ENCODE measurements at regions not wholly inside any gene's neighbourhood (a gene's known extent, or its start where the extent isn't known, plus 50 kb on each side); places are given as distances from the start of the nearest gene placed in this dataset.

DNA sequence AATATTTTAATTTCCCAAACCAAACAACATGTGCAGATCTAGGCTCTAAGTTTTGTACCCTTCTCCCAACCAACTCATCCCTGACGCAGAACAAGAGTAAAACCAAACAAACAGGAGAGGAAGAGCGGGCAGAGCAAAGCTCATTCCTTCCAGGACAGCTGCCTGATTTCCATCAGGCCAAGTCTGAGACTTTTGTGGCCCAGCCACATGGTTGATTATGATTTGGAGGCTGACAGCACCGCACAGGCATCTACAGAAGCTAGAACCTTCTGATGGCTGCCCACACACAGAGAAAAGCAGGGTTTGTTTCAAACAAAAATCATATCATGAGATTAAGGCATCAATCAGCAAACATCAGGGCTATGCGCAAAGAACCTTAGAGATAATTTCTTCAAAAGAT is 262.6 kb downstream of the TNS1 start:
- Histone ChIP-seq H3K4me2 (ENCODE audit: low read length) (no peak overlapping the region), H2AFZ (ENCODE audit: insufficient read depth, low read length, poor library complexity) (no peak overlapping the region), H3K79me1 (ENCODE audit: low read length) (no peaks in the 10 kb centered on the region), H3K27me3 (ENCODE audit: insufficient read depth, low read length) (no peaks in the 10 kb centered on the region), H3K9ac (ENCODE audit: low read length) (no peak overlapping the region), H3K23ac (ENCODE audit: low read length) (no peak overlapping the region), H3K36me3 (ENCODE audit: control insufficient read depth in 1 of 2, insufficient read depth in 2 of 2, low read length in 2 of 2) (no peaks in the 10 kb centered on the region), H2BK120ac (ENCODE audit: insufficient read depth, low read length, poor library complexity) (no peak overlapping the region), H3K4ac (ENCODE audit: low read depth, low read length) (no peak overlapping the region), H2AK5ac (ENCODE audit: low read length) (no peak overlapping the region), H3K4me3 (ENCODE audit: low read depth, low read length) (no peak overlapping the region), H3K18ac (ENCODE audit: low read length) (no peak overlapping the region), H3K27ac (ENCODE audit: low read depth, low read length) (no peak overlapping the region), H3K9me3 (ENCODE audit: insufficient read depth, low read depth, low read length) (no peaks in the 10 kb centered on the region), H4K8ac (ENCODE audit: low read depth, low read length) (no peak overlapping the region), H2BK12ac (ENCODE audit: low read length) (no peak overlapping the region), H3K4me1 (ENCODE audit: control insufficient read depth in 1 of 2, insufficient read depth in 2 of 2, low read length in 2 of 2) (peaks cover 4% of the 10 kb centered on the region in 2 experiments), H3K79me2 (ENCODE audit: control insufficient read depth, insufficient read depth, low read length, poor library complexity) (no peaks in the 10 kb centered on the region), H4K91ac (ENCODE audit: low read depth, low read length) (no peak overlapping the region), H2BK5ac (ENCODE audit: low read depth, low read length, poor library complexity) (no peak overlapping the region), H4K12ac (ENCODE audit: low read depth, low read length) (no peak overlapping the region), H3K14ac (ENCODE audit: low read length) (no peak overlapping the region)
- no CpG with 5 or more reads among the region's 4 CpGs for WGBS (ENCODE audit: extremely low coverage, insufficient coverage, insufficient read length)
- DNase-seq: no peak

DNA sequence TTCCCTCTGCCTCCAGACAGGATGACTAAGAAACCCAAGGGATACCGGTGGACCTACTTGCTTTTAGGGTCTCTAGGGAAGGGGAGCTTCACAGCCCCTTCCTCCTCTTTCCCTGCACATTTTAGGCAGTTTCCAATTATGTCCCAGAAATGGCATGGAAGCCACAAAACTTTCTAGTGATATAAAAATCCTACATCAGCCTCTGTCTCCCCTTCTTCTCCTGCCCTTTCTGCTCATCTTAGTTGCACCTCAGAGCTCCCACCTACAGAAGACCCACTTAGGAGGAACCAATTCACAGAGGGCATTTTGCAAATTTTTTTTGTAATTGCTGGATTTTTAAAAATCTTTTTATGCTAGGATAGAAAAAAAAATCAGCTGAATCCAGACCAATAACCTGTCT is 263.1 kb downstream of the TNS1 start:
- Histone ChIP-seq H3K79me1 (ENCODE audit: low read length) (no peaks in the 10 kb centered on the region), H4K8ac (ENCODE audit: low read depth, low read length) (no peak overlapping the region), H2BK12ac (ENCODE audit: low read length) (no peak overlapping the region), H2BK5ac (ENCODE audit: low read depth, low read length, poor library complexity) (no peak overlapping the region), H4K91ac (ENCODE audit: low read depth, low read length) (no peak overlapping the region), H3K27me3 (ENCODE audit: insufficient read depth, low read length) (no peaks in the 10 kb centered on the region), H3K36me3 (ENCODE audit: control insufficient read depth in 1 of 2, insufficient read depth in 2 of 2, low read length in 2 of 2) (no peaks in the 10 kb centered on the region), H2AK5ac (ENCODE audit: low read length) (no peak overlapping the region), H3K27ac (ENCODE audit: low read depth, low read length) (no peak overlapping the region), H3K18ac (ENCODE audit: low read length) (no peak overlapping the region), H2AFZ (ENCODE audit: insufficient read depth, low read length, poor library complexity) (no peak overlapping the region), H3K4me2 (ENCODE audit: low read length) (no peak overlapping the region), H3K79me2 (ENCODE audit: control insufficient read depth, insufficient read depth, low read length, poor library complexity) (no peaks in the 10 kb centered on the region), H3K9me3 (ENCODE audit: insufficient read depth, low read depth, low read length) (no peaks in the 10 kb centered on the region), H3K4ac (ENCODE audit: low read depth, low read length) (no peak overlapping the region), H3K14ac (ENCODE audit: low read length) (no peak overlapping the region), H3K4me3 (ENCODE audit: low read depth, low read length) (no peak overlapping the region), H4K12ac (ENCODE audit: low read depth, low read length) (no peak overlapping the region), H3K9ac (ENCODE audit: low read length) (no peak overlapping the region), H3K4me1 (ENCODE audit: control insufficient read depth in 1 of 2, insufficient read depth in 2 of 2, low read length in 2 of 2) (peaks cover 4% of the 10 kb centered on the region in 2 experiments), H2BK120ac (ENCODE audit: insufficient read depth, low read length, poor library complexity) (no peak overlapping the region), H3K23ac (ENCODE audit: low read length) (no peak overlapping the region)
- no peak for DNase-seq
- no CpG with 5 or more reads among the region's 1 CpG for WGBS (ENCODE audit: extremely low coverage, insufficient coverage, insufficient read length)

DNA sequence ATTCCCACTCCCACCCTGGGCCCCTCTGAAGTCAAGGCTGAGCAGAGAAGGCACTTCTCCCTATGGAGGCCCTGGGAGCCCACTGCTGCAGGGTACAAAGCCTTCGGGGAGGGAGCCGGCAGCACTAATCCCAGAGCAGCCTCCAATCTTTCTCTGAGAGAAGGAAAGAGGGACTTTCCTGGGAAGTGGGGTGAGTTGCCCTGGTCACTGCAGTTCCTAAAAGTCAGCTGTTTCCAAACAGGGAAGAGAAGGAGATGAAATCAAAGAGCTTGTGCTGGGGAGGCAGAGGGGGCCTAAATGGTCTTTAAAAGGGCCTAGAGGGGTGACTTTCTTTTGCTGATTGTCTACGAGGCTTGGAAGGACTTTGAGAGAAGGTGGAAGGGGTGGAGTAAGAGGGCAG is 264.7 kb downstream of the TNS1 start:
- H2AFZ ChIP-seq (ENCODE audit: insufficient read depth, low read length, poor library complexity): no peak overlapping the region
- H2BK12ac ChIP-seq (ENCODE audit: low read length): no peak overlapping the region
- H4K91ac ChIP-seq (ENCODE audit: low read depth, low read length): no peak overlapping the region
- H3K27me3 ChIP-seq (ENCODE audit: insufficient read depth, low read length): no peaks in the 10 kb centered on the region
- no peak overlapping the region for H3K4ac ChIP-seq (ENCODE audit: low read depth, low read length)
- no peak overlapping the region for H3K18ac ChIP-seq (ENCODE audit: low read length)
- no peak overlapping the region for H4K12ac ChIP-seq (ENCODE audit: low read depth, low read length)
- no peak overlapping the region for H3K14ac ChIP-seq (ENCODE audit: low read length)
- no peaks in the 10 kb centered on the region for H3K79me1 ChIP-seq (ENCODE audit: low read length)
- peaks cover 4% of the 10 kb centered on the region in 2 experiments for H3K4me1 ChIP-seq (ENCODE audit: control insufficient read depth in 1 of 2, insufficient read depth in 2 of 2, low read length in 2 of 2)
- no peaks in the 10 kb centered on the region for H3K36me3 ChIP-seq (ENCODE audit: control insufficient read depth in 1 of 2, insufficient read depth in 2 of 2, low read length in 2 of 2)
- no peak overlapping the region for H3K4me2 ChIP-seq (ENCODE audit: low read length)
- peaks cover 1% of the 10 kb centered on the region for H3K9me3 ChIP-seq (ENCODE audit: insufficient read depth, low read depth, low read length)
- no peak overlapping the region for H3K9ac ChIP-seq (ENCODE audit: low read length)
- no peak overlapping the region for H4K8ac ChIP-seq (ENCODE audit: low read depth, low read length)
- H3K23ac ChIP-seq (ENCODE audit: low read length): no peak overlapping the region
- H3K4me3 ChIP-seq (ENCODE audit: low read depth, low read length): no peak overlapping the region
- DNase-seq: no peak
- no peaks in the 10 kb centered on the region for H3K79me2 ChIP-seq (ENCODE audit: control insufficient read depth, insufficient read depth, low read length, poor library complexity)
- no CpG with 5 or more reads among the region's 3 CpGs for whole genome bisulfite sequencing (ENCODE audit: extremely low coverage, insufficient coverage, insufficient read length)
- H3K27ac ChIP-seq (ENCODE audit: low read depth, low read length): no peak overlapping the region
- H2AK5ac ChIP-seq (ENCODE audit: low read length): no peak overlapping the region
- no peak overlapping the region for H2BK120ac ChIP-seq (ENCODE audit: insufficient read depth, low read length, poor library complexity)
- no peak overlapping the region for H2BK5ac ChIP-seq (ENCODE audit: low read depth, low read length, poor library complexity)

DNA sequence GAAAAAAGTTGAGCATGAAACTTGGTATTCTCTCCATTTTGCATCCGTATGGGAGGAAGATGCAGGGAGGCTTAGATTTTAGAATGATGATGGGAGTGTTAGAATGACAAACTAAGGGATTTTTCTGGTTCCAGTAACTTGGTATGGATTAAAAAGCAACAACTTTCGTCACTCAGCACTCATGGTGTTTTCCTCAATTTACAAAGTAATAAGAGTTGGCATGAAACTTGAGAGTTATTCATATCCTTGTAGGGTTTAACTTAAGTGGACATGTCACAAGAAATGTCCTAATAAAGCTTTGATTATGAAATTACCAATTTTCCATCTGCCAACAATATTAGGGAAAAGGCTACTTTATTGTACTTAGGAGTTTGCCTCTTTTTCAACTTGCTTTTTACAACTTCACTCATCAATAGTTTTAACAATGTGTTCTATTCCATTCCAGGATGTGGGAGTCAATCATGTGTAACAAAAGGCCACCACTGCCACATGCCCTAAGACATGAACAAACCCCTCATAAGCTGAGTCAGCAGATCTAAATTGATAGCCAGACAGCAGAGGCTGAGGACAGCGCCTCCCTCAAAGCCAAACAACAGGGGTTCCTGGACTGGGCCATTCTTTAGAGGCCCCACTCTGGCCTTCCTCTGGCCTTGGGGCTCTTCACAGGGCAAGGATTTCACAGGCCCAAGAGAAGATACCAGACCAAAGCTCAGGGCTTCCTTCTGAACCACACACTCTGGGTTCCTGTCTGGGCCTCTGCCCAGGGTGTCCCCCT is 265.8 kb downstream of the TNS1 start:
- H3K79me1 ChIP-seq (ENCODE audit: low read length): no peaks in the 10 kb centered on the region
- no peak overlapping the region for H3K4me2 ChIP-seq (ENCODE audit: low read length)
- no peaks in the 10 kb centered on the region for H3K36me3 ChIP-seq (ENCODE audit: control insufficient read depth in 1 of 2, insufficient read depth in 2 of 2, low read length in 2 of 2)
- no peak overlapping the region for H3K14ac ChIP-seq (ENCODE audit: low read length)
- no peak overlapping the region for H2AK5ac ChIP-seq (ENCODE audit: low read length)
- no peak overlapping the region for H3K4me3 ChIP-seq (ENCODE audit: low read depth, low read length)
- no peak overlapping the region for H2BK120ac ChIP-seq (ENCODE audit: insufficient read depth, low read length, poor library complexity)
- no peak overlapping the region for H2AFZ ChIP-seq (ENCODE audit: insufficient read depth, low read length, poor library complexity)
- no peak overlapping the region for H3K18ac ChIP-seq (ENCODE audit: low read length)
- no peaks in the 10 kb centered on the region for H3K79me2 ChIP-seq (ENCODE audit: control insufficient read depth, insufficient read depth, low read length, poor library complexity)
- no peak for DNase-seq
- H4K91ac ChIP-seq (ENCODE audit: low read depth, low read length): no peak overlapping the region
- H4K12ac ChIP-seq (ENCODE audit: low read depth, low read length): no peak overlapping the region
- peaks cover 4% of the 10 kb centered on the region in 2 experiments for H3K4me1 ChIP-seq (ENCODE audit: control insufficient read depth in 1 of 2, insufficient read depth in 2 of 2, low read length in 2 of 2)
- no peak overlapping the region for H3K4ac ChIP-seq (ENCODE audit: low read depth, low read length)
- no peak overlapping the region for H2BK12ac ChIP-seq (ENCODE audit: low read length)
- H2BK5ac ChIP-seq (ENCODE audit: low read depth, low read length, poor library complexity): no peak overlapping the region
- no CpG with 5 or more reads among the region's 3 CpGs for WGBS (ENCODE audit: extremely low coverage, insufficient coverage, insufficient read length)
- no peak overlapping the region for H3K23ac ChIP-seq (ENCODE audit: low read length)
- H3K9me3 ChIP-seq (ENCODE audit: insufficient read depth, low read depth, low read length): peaks cover 1% of the 10 kb centered on the region
- H4K8ac ChIP-seq (ENCODE audit: low read depth, low read length): no peak overlapping the region
- no peaks in the 10 kb centered on the region for H3K27me3 ChIP-seq (ENCODE audit: insufficient read depth, low read length)
- no peak overlapping the region for H3K27ac ChIP-seq (ENCODE audit: low read depth, low read length)
- no peak overlapping the region for H3K9ac ChIP-seq (ENCODE audit: low read length)
